Ascending aorta (tissue), 2 donors: ENCODE measurements at regions not wholly inside any gene's neighbourhood (a gene's known extent, or its start where the extent isn't known, plus 50 kb on each side); places are given as distances from the start of the nearest gene placed in this dataset.

Source experiments
- DNase-seq, 2 donors: peaks; one replicate each; pipeline ENCODE4 v3.0.0-alpha.2; 2019; ENCODE audit warnings: low spot score in 2 of 2
- H3K27ac ChIP-seq, 2 donors: fragments of 200-600 bp; sonication (generic); one replicate each; pipeline ENCODE4 v1.5.1; 2016 to 2017; ENCODE audit warnings: mild to moderate bottlenecking in 1 of 2
- H3K27me3 ChIP-seq: fragments of 200-600 bp; sonication (generic); one replicate; pipeline ENCODE4 v1.5.1; 2017
- H3K36me3 ChIP-seq, 2 donors: fragments of 200-600 bp; sonication (generic); one replicate each; pipeline ENCODE4 v1.5.1; 2016
- H3K4me1 ChIP-seq, 2 donors: fragments of 200-600 bp; sonication (generic); one replicate each; pipeline ENCODE4 v1.5.1; 2016 to 2017; ENCODE audit warnings: mild to moderate bottlenecking in 1 of 2
- H3K4me3 ChIP-seq, 2 donors: fragments of 200-600 bp; sonication (generic); one replicate each; pipeline ENCODE4 v1.5.1; 2016 to 2017; ENCODE audit warnings: mild to moderate bottlenecking in 1 of 2
- H3K9me3 ChIP-seq, 2 donors: fragments of 200-600 bp; sonication (generic); one replicate each; pipeline ENCODE4 v1.5.1; 2016
- intact Hi-C: fragments of 100-400 bp; cut with DNase I; formaldehyde crosslinking; loops from one replicate; pipeline ENCODE4 v1.15.1; 2023
- TF ChIP-seq, protein P1 (sequence below), 3 experiments: fragments of 200-600 bp in 2 of 3; fragments of 450-650 bp in 1 of 3; sonication (generic) in 2 of 3; IDR thresholded peaks; one replicate each; pipeline ENCODE4 v1.5.1; 2016 to 2019; ENCODE audit warnings: antibody characterized with exemption in 3 of 3, mild to moderate bottlenecking in 1 of 3, moderate library complexity in 1 of 3

GRCh38 chr9:100927763-100928162 lies 100.8 kb upstream of the PLPPR1 start:
- no peak overlapping the region for H3K4me3 ChIP-seq
- no peak for DNase-seq
- no peaks in the 10 kb centered on the region for H3K4me1 ChIP-seq
- H3K27me3 ChIP-seq, result no peaks in the 10 kb centered on the region
- TF ChIP-seq, protein P1, sequence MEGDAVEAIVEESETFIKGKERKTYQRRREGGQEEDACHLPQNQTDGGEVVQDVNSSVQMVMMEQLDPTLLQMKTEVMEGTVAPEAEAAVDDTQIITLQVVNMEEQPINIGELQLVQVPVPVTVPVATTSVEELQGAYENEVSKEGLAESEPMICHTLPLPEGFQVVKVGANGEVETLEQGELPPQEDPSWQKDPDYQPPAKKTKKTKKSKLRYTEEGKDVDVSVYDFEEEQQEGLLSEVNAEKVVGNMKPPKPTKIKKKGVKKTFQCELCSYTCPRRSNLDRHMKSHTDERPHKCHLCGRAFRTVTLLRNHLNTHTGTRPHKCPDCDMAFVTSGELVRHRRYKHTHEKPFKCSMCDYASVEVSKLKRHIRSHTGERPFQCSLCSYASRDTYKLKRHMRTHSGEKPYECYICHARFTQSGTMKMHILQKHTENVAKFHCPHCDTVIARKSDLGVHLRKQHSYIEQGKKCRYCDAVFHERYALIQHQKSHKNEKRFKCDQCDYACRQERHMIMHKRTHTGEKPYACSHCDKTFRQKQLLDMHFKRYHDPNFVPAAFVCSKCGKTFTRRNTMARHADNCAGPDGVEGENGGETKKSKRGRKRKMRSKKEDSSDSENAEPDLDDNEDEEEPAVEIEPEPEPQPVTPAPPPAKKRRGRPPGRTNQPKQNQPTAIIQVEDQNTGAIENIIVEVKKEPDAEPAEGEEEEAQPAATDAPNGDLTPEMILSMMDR (IDR thresholded peaks at IDR 0.05), result no peak
- H3K36me3 ChIP-seq, result no peaks in the 10 kb centered on the region
- intact Hi-C loops, result no loop called here
- no peaks in the 10 kb centered on the region for H3K9me3 ChIP-seq
- H3K27ac ChIP-seq, result no peak overlapping the region

DNA sequence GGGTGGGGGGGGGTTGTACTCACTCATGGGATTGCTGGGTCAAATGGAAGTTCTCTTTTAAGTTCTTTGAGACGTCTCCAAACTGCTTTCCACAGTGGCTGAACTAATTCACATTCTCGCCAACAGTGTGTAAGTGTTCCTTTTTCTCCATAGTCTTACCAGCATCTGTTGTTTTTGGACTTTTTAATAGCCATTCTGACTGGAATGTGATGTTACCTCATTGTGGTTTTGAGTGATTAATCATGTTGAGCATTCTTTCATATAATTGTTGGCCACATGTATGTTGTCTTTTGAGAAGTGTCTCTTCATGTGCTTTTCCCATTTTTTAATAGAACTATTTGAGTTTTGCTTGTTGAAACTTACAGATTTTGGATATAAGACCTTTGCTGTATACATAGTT lies 94.9 kb upstream of the PLPPR1 start:
- H3K27ac ChIP-seq, result no peak overlapping the region
- TF ChIP-seq, protein P1 (IDR thresholded peaks at IDR 0.05), result no peak
- intact Hi-C loops, result no loop called here

GRCh38 chr9:100937382-100937781 lies 91.1 kb upstream of the PLPPR1 start:
- intact Hi-C loops, result no loop called here
- no peak for DNase-seq
- Histone ChIP-seq H3K4me1 (no peaks in the 10 kb centered on the region), H3K27me3 (no peaks in the 10 kb centered on the region), H3K4me3 (no peak overlapping the region), H3K27ac (no peak overlapping the region), H3K36me3 (no peaks in the 10 kb centered on the region), H3K9me3 (no peaks in the 10 kb centered on the region)
- TF ChIP-seq, protein P1 (IDR thresholded peaks at IDR 0.05), result no peak

More for the DNA sequence above, 94.9 kb upstream of the PLPPR1 start:
- H3K4me1 ChIP-seq, result no peaks in the 10 kb centered on the region
- H3K4me3 ChIP-seq, result no peak overlapping the region
- H3K27me3 ChIP-seq, result no peaks in the 10 kb centered on the region
- no peak for DNase-seq
- H3K36me3 ChIP-seq, result no peaks in the 10 kb centered on the region
- H3K9me3 ChIP-seq, result no peaks in the 10 kb centered on the region

GRCh38 chr9:100938507-100938906 lies 90.0 kb upstream of the PLPPR1 start:
- intact Hi-C loops, result no loop called here
- no peaks in the 10 kb centered on the region for H3K36me3 ChIP-seq
- H3K27ac ChIP-seq, result no peak overlapping the region
- DNase-seq, result no peak
- no peak overlapping the region for H3K4me3 ChIP-seq
- no peaks in the 10 kb centered on the region for H3K4me1 ChIP-seq
- TF ChIP-seq, protein P1 (IDR thresholded peaks at IDR 0.05), result no peak
- no peaks in the 10 kb centered on the region for H3K9me3 ChIP-seq
- no peaks in the 10 kb centered on the region for H3K27me3 ChIP-seq

GRCh38 chr9:100939636-100940035 lies 88.9 kb upstream of the PLPPR1 start:
- Histone ChIP-seq H3K27me3 (no peaks in the 10 kb centered on the region), H3K27ac (no peak overlapping the region), H3K9me3 (no peaks in the 10 kb centered on the region), H3K4me3 (no peak overlapping the region), H3K36me3 (no peaks in the 10 kb centered on the region), H3K4me1 (no peaks in the 10 kb centered on the region)
- TF ChIP-seq, protein P1 (IDR thresholded peaks at IDR 0.05), result no peak
- intact Hi-C loops, result no loop called here
- DNase-seq, result no peak

DNA sequence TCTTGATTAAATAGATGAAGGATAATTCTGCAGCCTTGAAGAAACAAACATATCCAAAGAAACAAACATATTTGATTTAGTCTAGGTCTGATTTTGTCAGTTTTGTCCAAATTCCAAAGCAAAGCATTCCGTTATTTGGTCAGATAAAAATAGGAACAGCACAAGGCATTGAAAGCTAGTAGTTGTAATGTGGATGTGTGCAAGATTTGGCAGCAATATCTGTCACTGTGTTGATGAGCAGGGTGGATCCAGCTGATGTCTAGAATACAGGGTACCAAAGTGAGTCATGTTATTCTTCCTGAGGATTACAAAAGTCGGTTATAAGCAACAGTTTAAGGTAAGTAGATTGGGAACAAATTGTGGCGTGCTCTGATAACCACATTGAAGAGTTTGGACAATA lies 69.3 kb upstream of the PLPPR1 start:
- Histone ChIP-seq H3K27me3 (no peaks in the 10 kb centered on the region), H3K4me3 (no peak overlapping the region), H3K9me3 (no peaks in the 10 kb centered on the region), H3K27ac (no peak overlapping the region), H3K36me3 (no peaks in the 10 kb centered on the region), H3K4me1 (no peaks in the 10 kb centered on the region)
- TF ChIP-seq, protein P1 (IDR thresholded peaks at IDR 0.05), result no peak
- DNase-seq, result no peak
- intact Hi-C loops, result no loop called here
